ENCODE measurements at regions not wholly inside any gene's neighbourhood (a gene's known extent, or its start where the extent isn't known, plus 50 kb on each side); places are given as distances from the start of the nearest gene placed in this dataset.

DNA sequence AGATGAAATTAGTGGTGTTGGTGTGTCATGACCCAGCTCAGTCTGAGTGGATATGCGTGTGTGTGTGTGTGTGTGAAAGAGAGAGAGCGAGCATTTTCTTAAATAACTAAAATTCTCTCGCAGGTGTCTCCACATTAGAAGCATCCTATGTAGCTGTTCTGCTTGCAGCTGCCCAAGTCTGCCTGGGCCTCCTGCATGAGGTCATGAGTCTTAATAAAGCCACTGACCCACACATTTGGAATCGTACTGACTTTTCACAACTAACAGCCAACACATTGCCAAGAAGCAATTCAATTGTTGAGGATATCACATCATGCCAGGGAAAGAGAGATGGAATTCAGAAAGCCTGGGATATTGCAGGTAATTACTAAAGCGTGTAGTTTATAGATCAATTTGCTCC is 238.2 kb upstream of the AJAP1 start:
- ATAC-seq = no peak
- Histone ChIP-seq H3K36me3 (ENCODE audit: control insufficient read depth, insufficient read depth, low read length) (no peaks in the 10 kb centered on the region), H3K4me1 (ENCODE audit: control insufficient read depth, insufficient read depth, low read length) (no peaks in the 10 kb centered on the region), H3K27ac (ENCODE audit: low read length) (no peak overlapping the region), H3K4me3 (ENCODE audit: low read depth in 2 of 2, low read length in 2 of 2) (no peak overlapping the region), H3K27me3 (ENCODE audit: control insufficient read depth, insufficient read depth, low read length) (no peaks in the 10 kb centered on the region), H3K9me3 (ENCODE audit: control insufficient read depth, insufficient read depth, low read depth, low read length) (no peaks in the 10 kb centered on the region)
- ChIA-PET CTCF (no interaction called here), POLR2A (no interaction called here)
- TF ChIP-seq, protein P1, sequence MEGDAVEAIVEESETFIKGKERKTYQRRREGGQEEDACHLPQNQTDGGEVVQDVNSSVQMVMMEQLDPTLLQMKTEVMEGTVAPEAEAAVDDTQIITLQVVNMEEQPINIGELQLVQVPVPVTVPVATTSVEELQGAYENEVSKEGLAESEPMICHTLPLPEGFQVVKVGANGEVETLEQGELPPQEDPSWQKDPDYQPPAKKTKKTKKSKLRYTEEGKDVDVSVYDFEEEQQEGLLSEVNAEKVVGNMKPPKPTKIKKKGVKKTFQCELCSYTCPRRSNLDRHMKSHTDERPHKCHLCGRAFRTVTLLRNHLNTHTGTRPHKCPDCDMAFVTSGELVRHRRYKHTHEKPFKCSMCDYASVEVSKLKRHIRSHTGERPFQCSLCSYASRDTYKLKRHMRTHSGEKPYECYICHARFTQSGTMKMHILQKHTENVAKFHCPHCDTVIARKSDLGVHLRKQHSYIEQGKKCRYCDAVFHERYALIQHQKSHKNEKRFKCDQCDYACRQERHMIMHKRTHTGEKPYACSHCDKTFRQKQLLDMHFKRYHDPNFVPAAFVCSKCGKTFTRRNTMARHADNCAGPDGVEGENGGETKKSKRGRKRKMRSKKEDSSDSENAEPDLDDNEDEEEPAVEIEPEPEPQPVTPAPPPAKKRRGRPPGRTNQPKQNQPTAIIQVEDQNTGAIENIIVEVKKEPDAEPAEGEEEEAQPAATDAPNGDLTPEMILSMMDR (IDR thresholded peaks at IDR 0.05) = no peak
- TF ChIP-seq SIN3A (IDR thresholded peaks at IDR 0.05; ENCODE audit: borderline replicate concordance, insufficient read depth, low read depth, low read length) = no peak
- TF ChIP-seq POLR2AphosphoS5 (IDR thresholded peaks at IDR 0.05; ENCODE audit: low read depth, low read length) = no peak
- no peak for TF ChIP-seq TCF7L2 (IDR thresholded peaks at IDR 0.05; ENCODE audit: low read depth, low read length)
- TF ChIP-seq, protein P2, sequence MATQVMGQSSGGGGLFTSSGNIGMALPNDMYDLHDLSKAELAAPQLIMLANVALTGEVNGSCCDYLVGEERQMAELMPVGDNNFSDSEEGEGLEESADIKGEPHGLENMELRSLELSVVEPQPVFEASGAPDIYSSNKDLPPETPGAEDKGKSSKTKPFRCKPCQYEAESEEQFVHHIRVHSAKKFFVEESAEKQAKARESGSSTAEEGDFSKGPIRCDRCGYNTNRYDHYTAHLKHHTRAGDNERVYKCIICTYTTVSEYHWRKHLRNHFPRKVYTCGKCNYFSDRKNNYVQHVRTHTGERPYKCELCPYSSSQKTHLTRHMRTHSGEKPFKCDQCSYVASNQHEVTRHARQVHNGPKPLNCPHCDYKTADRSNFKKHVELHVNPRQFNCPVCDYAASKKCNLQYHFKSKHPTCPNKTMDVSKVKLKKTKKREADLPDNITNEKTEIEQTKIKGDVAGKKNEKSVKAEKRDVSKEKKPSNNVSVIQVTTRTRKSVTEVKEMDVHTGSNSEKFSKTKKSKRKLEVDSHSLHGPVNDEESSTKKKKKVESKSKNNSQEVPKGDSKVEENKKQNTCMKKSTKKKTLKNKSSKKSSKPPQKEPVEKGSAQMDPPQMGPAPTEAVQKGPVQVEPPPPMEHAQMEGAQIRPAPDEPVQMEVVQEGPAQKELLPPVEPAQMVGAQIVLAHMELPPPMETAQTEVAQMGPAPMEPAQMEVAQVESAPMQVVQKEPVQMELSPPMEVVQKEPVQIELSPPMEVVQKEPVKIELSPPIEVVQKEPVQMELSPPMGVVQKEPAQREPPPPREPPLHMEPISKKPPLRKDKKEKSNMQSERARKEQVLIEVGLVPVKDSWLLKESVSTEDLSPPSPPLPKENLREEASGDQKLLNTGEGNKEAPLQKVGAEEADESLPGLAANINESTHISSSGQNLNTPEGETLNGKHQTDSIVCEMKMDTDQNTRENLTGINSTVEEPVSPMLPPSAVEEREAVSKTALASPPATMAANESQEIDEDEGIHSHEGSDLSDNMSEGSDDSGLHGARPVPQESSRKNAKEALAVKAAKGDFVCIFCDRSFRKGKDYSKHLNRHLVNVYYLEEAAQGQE (IDR thresholded peaks at IDR 0.05; ENCODE audit: insufficient read depth in 1 of 2, low read depth in 2 of 2, low read length in 1 of 2) = no peak
- in situ Hi-C loops (cut with HindIII; ENCODE audit: low pct_unique_long_range_greater_than_20kb, low sequenced_read_pairs) = no loop called here
- intact Hi-C loops (cut with micrococcal nuclease; ENCODE audit: unreplicated experiment) = no loop called here
- no TSS peak for BruUV-seq (replicated peaks)
- no peak for DNase-seq (ENCODE audit: low read depth, low spot score)

DNA sequence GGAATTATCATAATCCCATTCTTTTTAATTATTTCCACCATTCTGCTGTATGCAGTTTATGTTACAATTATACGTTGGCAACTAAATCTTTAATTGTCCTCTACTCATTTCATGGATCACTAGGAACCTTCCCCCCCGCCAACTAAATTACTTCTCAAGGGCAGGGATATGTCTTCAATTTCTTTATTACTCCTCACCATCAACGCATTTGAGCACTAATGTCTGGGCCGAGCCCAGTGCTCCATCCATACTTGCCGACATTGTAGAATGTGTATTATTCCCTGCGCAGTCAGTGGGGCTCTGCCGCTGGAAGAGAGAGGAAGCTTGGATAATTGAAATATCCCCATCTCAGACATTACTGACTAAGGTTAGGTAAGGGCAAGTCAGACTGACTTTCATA is 236.4 kb upstream of the AJAP1 start:
- ATAC-seq = no peak
- POLR2A ChIA-PET = no interaction called here
- no TSS peak for BruUV-seq (replicated peaks)
- Histone ChIP-seq H3K27me3 (ENCODE audit: control insufficient read depth, insufficient read depth, low read length) (no peaks in the 10 kb centered on the region), H3K27ac (ENCODE audit: low read length) (no peak overlapping the region), H3K4me1 (ENCODE audit: control insufficient read depth, insufficient read depth, low read length) (no peaks in the 10 kb centered on the region), H3K36me3 (ENCODE audit: control insufficient read depth, insufficient read depth, low read length) (no peaks in the 10 kb centered on the region), H3K9me3 (ENCODE audit: control insufficient read depth, insufficient read depth, low read depth, low read length) (no peaks in the 10 kb centered on the region), H3K4me3 (ENCODE audit: low read depth in 2 of 2, low read length in 2 of 2) (no peak overlapping the region)
- no peak for DNase-seq (ENCODE audit: low read depth, low spot score)
- in situ Hi-C loops (cut with HindIII; ENCODE audit: low pct_unique_long_range_greater_than_20kb, low sequenced_read_pairs) = no loop called here
- intact Hi-C loops (cut with micrococcal nuclease; ENCODE audit: unreplicated experiment) = no loop called here
- TF ChIP-seq, protein P2 (IDR thresholded peaks at IDR 0.05; ENCODE audit: insufficient read depth in 1 of 2, low read depth in 2 of 2, low read length in 1 of 2) = no peak
- no peak for TF ChIP-seq TCF7L2 (IDR thresholded peaks at IDR 0.05; ENCODE audit: low read depth, low read length)
- TF ChIP-seq, protein P1 (IDR thresholded peaks at IDR 0.05) = no peak
- TF ChIP-seq SIN3A (IDR thresholded peaks at IDR 0.05; ENCODE audit: borderline replicate concordance, insufficient read depth, low read depth, low read length) = no peak
- no peak for TF ChIP-seq POLR2AphosphoS5 (IDR thresholded peaks at IDR 0.05; ENCODE audit: low read depth, low read length)
- CTCF ChIA-PET = no interaction called here

All from Panc1 (cell line).